NCI-H774 (cell line): ENCODE measurements at regions not wholly inside any gene's neighbourhood (a gene's known extent, or its start where the extent isn't known, plus 50 kb on each side); places are given as distances from the start of the nearest gene placed in this dataset.

Experiments used
- DNase-seq: peaks from one replicate; lab custom pipeline; 2025; lab: John Stamatoyannopoulos, UW

GRCh38 chr3:99542767-99543518 lies 95.5 kb upstream of the COL8A1 start:
- no peak for DNase-seq

GRCh38 chr3:99541181-99541580 lies 97.2 kb upstream of the COL8A1 start:
- no peak for DNase-seq

GRCh38 chr3:99537416-99537815 lies 101.0 kb upstream of the COL8A1 start:
- DNase-seq, result no peak

- DNase-seq, result no peak
These were observed 101.7 kb upstream of the COL8A1 start for GRCh38 chr3:99536555-99537314.

- no peak for DNase-seq
These were observed 103.3 kb upstream of the COL8A1 start for GRCh38 chr3:99534951-99535704.

- DNase-seq, result no peak
These were observed 106.1 kb upstream of the COL8A1 start for GRCh38 chr3:99532246-99532645.

- no peak for DNase-seq
These were observed 109.1 kb upstream of the COL8A1 start for GRCh38 chr3:99529265-99529664.

GRCh38 chr3:99526921-99527320 lies 111.5 kb upstream of the COL8A1 start:
- DNase-seq, result no peak

GRCh38 chr3:99524559-99524958 lies 113.8 kb upstream of the COL8A1 start:
- no peak for DNase-seq

- no peak for DNase-seq
These were observed 114.8 kb upstream of the COL8A1 start for GRCh38 chr3:99523431-99524127.

- DNase-seq, result no peak
These were observed 116.2 kb upstream of the COL8A1 start for GRCh38 chr3:99522147-99522546.

GRCh38 chr3:99521551-99521950 lies 116.8 kb upstream of the COL8A1 start:
- no peak for DNase-seq

GRCh38 chr3:99520513-99520912 lies 117.9 kb upstream of the COL8A1 start:
- DNase-seq, result no peak

- DNase-seq, result no peak
These were observed 121.5 kb upstream of the COL8A1 start for GRCh38 chr3:99516936-99517335.

GRCh38 chr3:99515891-99516290 lies 122.5 kb upstream of the COL8A1 start:
- no peak for DNase-seq

- no peak for DNase-seq
These were observed 129.2 kb upstream of the COL8A1 start for GRCh38 chr3:99509224-99509623.

- DNase-seq, result no peak
These were observed 130.2 kb upstream of the COL8A1 start for GRCh38 chr3:99508191-99508590.

GRCh38 chr3:99505646-99506269 lies 132.6 kb upstream of the COL8A1 start:
- no peak for DNase-seq

GRCh38 chr3:99505200-99505599 lies 133.2 kb upstream of the COL8A1 start:
- DNase-seq, result no peak

- no peak for DNase-seq
These were observed 134.1 kb upstream of the COL8A1 start for GRCh38 chr3:99504258-99504657.

GRCh38 chr3:99503350-99503749 lies 135.0 kb upstream of the COL8A1 start:
- no peak for DNase-seq

- no peak for DNase-seq
These were observed 135.5 kb upstream of the COL8A1 start for GRCh38 chr3:99502871-99503270.
